ENCODE measurements at regions not wholly inside any gene's neighbourhood (a gene's known extent, or its start where the extent isn't known, plus 50 kb on each side); places are given as distances from the start of the nearest gene placed in this dataset.

- DNase-seq (ENCODE audit: low spot score) = no peak
Observed at GRCh38 chr5:164027738-164028137, 522.3 kb downstream of the MAT2B start.

- DNase-seq (ENCODE audit: low spot score) = no peak
Observed at GRCh38 chr5:164038128-164038783, 532.8 kb downstream of the MAT2B start.

GRCh38 chr5:164041105-164041504 lies 535.7 kb downstream of the MAT2B start:
- no peak for DNase-seq (ENCODE audit: low spot score)

GRCh38 chr5:164048359-164048926 lies 543.0 kb downstream of the MAT2B start:
- no peak for DNase-seq (ENCODE audit: low spot score)

GRCh38 chr5:164051745-164052144 lies 546.3 kb downstream of the MAT2B start:
- DNase-seq (ENCODE audit: low spot score) = no peak

- DNase-seq (ENCODE audit: low spot score) = no peak
Observed at GRCh38 chr5:164052536-164053093, 547.2 kb downstream of the MAT2B start.

GRCh38 chr5:164053123-164053522 lies 547.7 kb downstream of the MAT2B start:
- DNase-seq (ENCODE audit: low spot score) = no peak

GRCh38 chr5:164054461-164054860 lies 549.0 kb downstream of the MAT2B start:
- no peak for DNase-seq (ENCODE audit: low spot score)

GRCh38 chr5:164057121-164057520 lies 551.7 kb downstream of the MAT2B start:
- DNase-seq (ENCODE audit: low spot score) = no peak

GRCh38 chr5:164058621-164059020 lies 553.2 kb downstream of the MAT2B start:
- DNase-seq (ENCODE audit: low spot score) = no peak

GRCh38 chr5:164059471-164059870 lies 554.1 kb downstream of the MAT2B start:
- no peak for DNase-seq (ENCODE audit: low spot score)

GRCh38 chr5:164060786-164061355 lies 555.5 kb downstream of the MAT2B start:
- no peak for DNase-seq (ENCODE audit: low spot score)

GRCh38 chr5:164062304-164062703 lies 556.9 kb downstream of the MAT2B start:
- no peak for DNase-seq (ENCODE audit: low spot score)

- DNase-seq (ENCODE audit: low spot score) = no peak
Observed at GRCh38 chr5:164065266-164065665, 559.8 kb downstream of the MAT2B start.

- DNase-seq (ENCODE audit: low spot score) = no peak
Observed at GRCh38 chr5:164071671-164072070, 566.3 kb downstream of the MAT2B start.

- DNase-seq (ENCODE audit: low spot score) = no peak
Observed at GRCh38 chr5:164073081-164073480, 567.7 kb downstream of the MAT2B start.

- DNase-seq (ENCODE audit: low spot score) = no peak
Observed at GRCh38 chr5:164076556-164076955, 571.1 kb downstream of the MAT2B start.

- no peak for DNase-seq (ENCODE audit: low spot score)
Observed at GRCh38 chr5:164090358-164090757, 584.9 kb downstream of the MAT2B start.

- DNase-seq (ENCODE audit: low spot score) = no peak
Observed at GRCh38 chr5:164091836-164092235, 586.4 kb downstream of the MAT2B start.

GRCh38 chr5:164094291-164094690 lies 588.9 kb downstream of the MAT2B start:
- no peak for DNase-seq (ENCODE audit: low spot score)

GRCh38 chr5:164097749-164098148 lies 592.3 kb downstream of the MAT2B start:
- DNase-seq (ENCODE audit: low spot score) = no peak

GRCh38 chr5:164098531-164098930 lies 593.1 kb downstream of the MAT2B start:
- no peak for DNase-seq (ENCODE audit: low spot score)

- DNase-seq (ENCODE audit: low spot score) = no peak
Observed at GRCh38 chr5:164098979-164099378, 593.6 kb downstream of the MAT2B start.

Data from hepatic stellate cell (primary cell).